GM20000 (cell line): ENCODE measurements at regions not wholly inside any gene's neighbourhood (a gene's known extent, or its start where the extent isn't known, plus 50 kb on each side); places are given as distances from the start of the nearest gene placed in this dataset.
"Not testable (repeated sequence)": the region's sequence is repeated elsewhere in the genome, so short reads cannot be mapped to it uniquely, and the experiment has no call there.

Experiments used
- DNase-seq: peaks from one replicate; pipeline ENCODE4 v3.0.0; 2012; ENCODE audit warnings: low spot score
- CTCF ChIP-seq: IDR thresholded peaks from 2 replicates; pipeline ENCODE4 v1.5.1; 2012; ENCODE audit warnings: mild to moderate bottlenecking, control low read depth; ENCODE audit errors: extremely low read depth, missing control alignments

- DNase-seq: not testable (repeated sequence)
Observed at GRCh38 chr9:61628951-61629350, 439.1 kb downstream of the SPATA31A7 start.

DNA sequence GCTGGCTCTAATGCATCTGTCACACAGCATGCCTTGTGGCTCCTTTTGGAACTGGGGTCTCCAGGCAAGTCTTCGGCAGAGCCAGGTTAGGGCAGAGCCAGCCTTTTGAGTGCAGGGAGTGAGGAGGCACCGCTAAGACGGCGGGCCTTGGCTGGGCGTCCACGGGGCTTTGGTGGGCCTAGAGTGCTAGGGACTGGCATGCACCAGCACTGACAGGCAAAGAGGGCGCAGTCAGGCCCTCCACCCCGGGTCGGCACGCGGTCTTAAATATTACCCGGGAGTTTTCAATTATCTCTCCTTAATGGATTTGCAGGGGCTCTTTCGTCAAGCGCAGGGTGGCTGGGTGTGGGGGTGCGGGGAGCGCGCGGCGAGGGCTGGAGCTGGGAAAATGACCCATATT is 444.4 kb downstream of the SPATA31A7 start:
- TF ChIP-seq CTCF: no peak
- no peak for DNase-seq

DNA sequence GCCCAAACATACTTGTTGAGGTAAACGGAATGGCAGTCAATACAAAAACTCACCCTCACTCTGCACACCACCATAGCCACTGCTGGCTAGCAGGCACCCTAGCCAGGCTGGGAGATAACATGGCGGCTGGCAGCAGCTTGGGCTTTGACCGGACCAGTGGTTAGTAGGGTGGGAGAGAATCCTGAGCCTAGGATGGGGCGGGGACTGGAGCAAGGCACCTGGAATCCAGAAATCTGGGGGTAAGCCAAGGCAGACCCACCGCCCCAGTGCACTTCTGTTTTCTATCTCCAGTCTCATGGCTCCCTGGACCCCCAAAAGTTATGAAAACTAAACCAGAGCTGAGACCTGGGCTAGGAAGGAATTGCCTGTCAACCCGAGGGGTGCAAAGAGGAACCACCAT is 474.4 kb downstream of the SPATA31A7 start:
- DNase-seq: not testable (repeated sequence)

GRCh38 chr9:61665330-61665751 is 475.5 kb downstream of the SPATA31A7 start:
- no peak for TF ChIP-seq CTCF
- peak; percentile 1 for DNase-seq

GRCh38 chr9:61665829-61666228 is 476.0 kb downstream of the SPATA31A7 start:
- TF ChIP-seq CTCF: no peak
- DNase-seq: no peak

- TF ChIP-seq CTCF: no peak
- DNase-seq: no peak
Observed at GRCh38 chr9:61666310-61666709, 476.5 kb downstream of the SPATA31A7 start.

GRCh38 chr9:61666849-61667371 is 477.1 kb downstream of the SPATA31A7 start:
- no peak for TF ChIP-seq CTCF
- no peak for DNase-seq

DNA sequence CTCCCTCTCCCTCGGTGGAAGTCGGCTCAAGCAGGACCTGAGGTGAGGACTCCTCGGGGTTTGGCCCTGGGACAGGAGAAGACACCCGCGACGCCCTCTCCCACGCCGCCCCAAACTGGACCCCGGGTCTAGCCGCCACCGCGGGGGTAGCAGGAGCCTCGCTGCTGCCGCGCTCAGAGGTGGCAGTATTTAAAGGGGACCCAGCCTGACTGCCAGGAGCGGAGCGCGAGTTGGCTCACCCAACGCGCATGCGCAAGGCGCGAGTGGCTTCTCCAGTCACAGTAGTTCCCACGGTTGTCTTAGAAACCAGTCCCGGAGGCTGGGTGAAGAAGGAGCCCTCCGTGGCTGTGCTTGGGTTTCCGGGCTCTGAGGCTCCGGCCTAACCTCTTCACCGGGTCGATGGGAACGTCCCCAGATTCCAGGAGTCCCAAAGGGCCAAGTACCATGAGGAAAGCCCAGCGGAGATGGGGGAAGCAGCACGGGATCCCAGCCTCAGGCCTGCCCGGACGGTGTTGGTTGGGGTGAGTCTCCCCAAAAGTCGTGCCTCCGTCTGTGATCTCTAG is 477.8 kb downstream of the SPATA31A7 start:
- DNase-seq: peak; percentile 0

GRCh38 chr9:61668201-61668600 is 478.4 kb downstream of the SPATA31A7 start:
- DNase-seq: not testable (repeated sequence)

More for the DNA sequence above, 477.8 kb downstream of the SPATA31A7 start:
- TF ChIP-seq CTCF: no peak
